K562 (cell line): ENCODE measurements at regions not wholly inside any gene's neighbourhood (a gene's known extent, or its start where the extent isn't known, plus 50 kb on each side); places are given as distances from the start of the nearest gene placed in this dataset.

ENCODE experiments used
- ATAC-seq: fragments of 200-7000 bp; cut with Tn5 transposase; 3 replicates; pipeline ENCODE4 v1.9.1; 2020; ENCODE audit warnings: moderate library complexity
- BruUV-seq: library from RNA; stranded (reverse); fragments of 400-500 nt; replicated peaks from 2 replicates; lab custom pipeline; 2021; lab: Mats Ljungman, UMichigan
- CTCF ChIA-PET: fragments of 300-600 bp; formaldehyde crosslinking; extraction: SDS; loops from one replicate; lab custom pipeline; 2021; ENCODE audit warnings: low intra/inter-chr PET ratio; lab: Yijun Ruan, JAX
- POLR2A ChIA-PET: fragments of 300-600, 350-650 bp; sonication (Branson Sonifier 250); formaldehyde crosslinking; extraction: SDS; loops from one replicate; lab custom pipeline; 2021; ENCODE audit warnings: antibody characterized with exemption, inconsistent platforms; lab: Yijun Ruan, JAX
- DNase-seq, 4 experiments: peaks; one replicate each; pipeline versions ENCODE4 v3.0.0 to v3.0.0-alpha.2; 2011 to 2018; ENCODE audit warnings: low spot score in 3 of 4, mixed read lengths in 3 of 4; ENCODE audit errors: extremely low read depth in 1 of 4
- FAIRE-seq: peaks from 2 replicates; lab custom pipeline; 2011; peaks lifted over from hg19 to GRCh38; lab: Jason Lieb, UNC
- H2AFZ ChIP-seq: 2 replicates; pipeline ENCODE4 v1.6.0; 2011; ENCODE audit warnings: low read depth, low read length, control low read depth, inconsistent platforms
- H3K27ac ChIP-seq: fragments of 200-600 bp; 3 replicates; pipeline ENCODE4 v1.8.0; 2011; ENCODE audit warnings: low read depth, mild to moderate bottlenecking, control low read depth, inconsistent platforms, low read length, moderate library complexity, mixed read lengths; ENCODE audit errors: extremely low read depth
- H3K27me3 ChIP-seq, 2 experiments: fragments of 300-600 bp in 1 of 2; 2 replicates in 1 of 2; 3 replicates in 1 of 2; pipeline versions ENCODE4 v1.6.0 to v1.8.0; 2011; ENCODE audit warnings: inconsistent platforms in 2 of 2, low read length in 2 of 2, mild to moderate bottlenecking in 1 of 2, mixed read lengths in 1 of 2, moderate library complexity in 1 of 2; ENCODE audit not compliant: control insufficient read depth in 2 of 2, insufficient read depth in 2 of 2
- H3K36me3 ChIP-seq: fragments of 300-600 bp; 3 replicates; pipeline ENCODE4 v1.8.0; 2011; ENCODE audit warnings: mild to moderate bottlenecking, low read length, inconsistent platforms; ENCODE audit not compliant: control insufficient read depth, insufficient read depth
- H3K4me1 ChIP-seq, 2 experiments: fragments of 200-600 bp in 1 of 2; replicated peaks in 1 of 2; 2 replicates in 1 of 2; 3 replicates in 1 of 2; pipeline versions ENCODE4 v1.5.1 to v1.8.0; 2011; ENCODE audit warnings: inconsistent platforms in 2 of 2, low read length in 2 of 2, mild to moderate bottlenecking in 1 of 2, mixed read lengths in 1 of 2, moderate library complexity in 1 of 2; ENCODE audit not compliant: control insufficient read depth in 2 of 2, insufficient read depth in 2 of 2
- H3K4me2 ChIP-seq: 2 replicates; pipeline ENCODE4 v1.6.1; 2011; ENCODE audit warnings: low read length, control low read depth, inconsistent platforms, mixed read lengths; ENCODE audit not compliant: insufficient read depth
- H3K4me3 ChIP-seq: fragments of 200-600 bp; sonication (generic), shearing (Covaris generic); 2 replicates; pipeline ENCODE4 v1.5.1; 2016; ENCODE audit warnings: control low read depth, inconsistent platforms
- H3K79me2 ChIP-seq: fragments of 200-600 bp; 3 replicates; pipeline ENCODE4 v1.8.0; 2011; ENCODE audit warnings: low read length, inconsistent platforms; ENCODE audit not compliant: control insufficient read depth, insufficient read depth
- H3K9ac ChIP-seq, 2 experiments: 2 replicates each; pipeline versions ENCODE4 v1.6.0 to v1.6.1; 2011; ENCODE audit warnings: low read depth in 2 of 2, low read length in 2 of 2, control low read depth in 1 of 2, inconsistent platforms in 1 of 2, mild to moderate bottlenecking in 1 of 2, mixed read lengths in 1 of 2; ENCODE audit not compliant: insufficient read depth in 1 of 2
- H3K9me1 ChIP-seq: one replicate; pipeline ENCODE4 v1.6.0; 2011; ENCODE audit warnings: inconsistent platforms, mild to moderate bottlenecking, low read length, moderate library complexity; ENCODE audit not compliant: control insufficient read depth, insufficient read depth
- H3K9me3 ChIP-seq: replicated peaks from 2 replicates; pipeline ENCODE4 v1.5.1; 2011; ENCODE audit warnings: low read depth, low read length, inconsistent platforms; ENCODE audit not compliant: control insufficient read depth, insufficient read depth
- H4K20me1 ChIP-seq: replicated peaks from 2 replicates; pipeline ENCODE4 v1.6.1; 2011; ENCODE audit warnings: low read length, inconsistent platforms, mixed read lengths; ENCODE audit not compliant: control insufficient read depth, insufficient read depth
- DNMT1 ChIP-seq: fragments of 450-650 bp; IDR thresholded peaks from 2 replicates; pipeline ENCODE4 v1.6.1; 2016; ENCODE audit warnings: antibody characterized with exemption, mild to moderate bottlenecking
- KDM5B ChIP-seq: fragments of 200-600 bp; sonication (generic); IDR thresholded peaks from 2 replicates; pipeline ENCODE4 v1.6.1; 2012; ENCODE audit warnings: low read depth, mild to moderate bottlenecking, moderate library complexity, low read length, control low read depth, inconsistent platforms; ENCODE audit not compliant: insufficient replicate concordance
- MTA1 ChIP-seq: fragments of 450-650 bp; IDR thresholded peaks from 2 replicates; pipeline ENCODE4 v1.6.1; 2017; ENCODE audit warnings: borderline replicate concordance
- REST ChIP-seq, 2 experiments: fragments of 450-650 bp; formaldehyde crosslinking in 1 of 2; IDR thresholded peaks; 2 replicates each; pipeline versions ENCODE4 v1.4.0 to v1.6.1; 2014 to 2020; ENCODE audit warnings: mild to moderate bottlenecking in 2 of 2, borderline replicate concordance in 1 of 2, low read depth in 1 of 2
- SMARCB1 ChIP-seq: IDR thresholded peaks from 2 replicates; pipeline ENCODE4 v1.6.1; 2011; ENCODE audit warnings: improper control_type of control experiment, low read depth; ENCODE audit not compliant: insufficient read length
- ZKSCAN1 ChIP-seq: fragments of 150-350 bp; IDR thresholded peaks from 2 replicates; pipeline ENCODE4 v1.6.1; 2016; ENCODE audit warnings: low read depth, low read length
- ZNF316 ChIP-seq: fragments of 450-650 bp; IDR thresholded peaks from 2 replicates; pipeline ENCODE4 v1.6.1; 2016
- WGBS: fragments of 100-300 bp; shearing (Covaris generic); methylation state at CpG from one replicate; pipeline ENCODE4 v1.1.6; 2016; ENCODE audit warnings: low coverage, mixed read lengths; ENCODE audit not compliant: insufficient coverage; ENCODE audit errors: missing lambda C conversion rate; 5-methylcytosine and 5-hydroxymethylcytosine counted together
- in situ Hi-C: fragments of 300-500 bp; cut with MboI; formaldehyde crosslinking; loops from 4 replicates; pipeline ENCODE4 v1.15.0; 2018; ENCODE audit warnings: inconsistent platforms, mixed read lengths
- intact Hi-C: fragments of 100-400 bp; cut with micrococcal nuclease; formaldehyde crosslinking; loops from 2 replicates; pipeline ENCODE4 v1.14.2; 2022

DNA sequence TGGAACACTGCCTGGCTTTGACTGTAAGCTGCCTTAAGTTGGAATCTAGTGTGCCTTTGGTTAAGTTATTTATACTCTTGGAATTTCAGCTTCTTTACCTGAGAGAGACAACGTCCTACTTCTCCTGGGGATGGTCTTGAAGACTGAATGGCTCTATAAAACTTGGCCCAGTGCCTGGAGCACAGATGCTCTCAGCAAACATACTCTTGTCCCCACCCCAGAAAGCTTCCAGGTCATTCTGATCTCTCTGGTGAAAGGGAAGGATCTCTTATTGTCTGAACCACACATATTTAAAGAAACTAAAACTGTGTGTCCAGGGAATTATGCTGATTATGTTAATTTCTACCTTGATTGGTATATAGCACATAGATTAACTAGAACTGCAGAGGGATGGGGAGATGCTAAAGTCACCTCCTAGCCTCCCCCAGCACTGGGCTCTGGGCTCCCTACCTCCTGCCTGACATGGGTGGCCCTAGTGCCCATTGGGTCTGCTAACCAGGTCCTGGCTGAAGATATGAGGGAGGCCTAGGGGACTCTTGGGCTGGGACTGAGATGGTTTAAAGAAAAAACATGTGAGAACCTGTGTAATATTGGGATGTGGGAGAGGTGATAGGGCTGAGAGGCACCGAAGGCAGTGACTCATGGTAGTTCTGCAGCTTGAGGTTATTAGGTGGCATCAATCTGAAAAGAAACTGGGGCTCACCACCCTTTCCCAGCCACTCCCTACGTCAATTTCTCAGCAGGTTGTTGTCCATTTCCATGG lies 171.0 kb downstream of the RPLP1 start:
- Histone ChIP-seq H3K79me2 (no peaks in the 10 kb centered on the region), H3K27ac (no peak overlapping the region), H2AFZ (no peak overlapping the region), H3K27me3 (peaks cover 0 to 5% of the 10 kb centered on the region in 2 experiments; a peak in 1 of 5 replicates), H3K4me1 (no peaks in the 10 kb centered on the region), H4K20me1 (no peaks in the 10 kb centered on the region), H3K9me3 (no peaks in the 10 kb centered on the region), H3K4me2 (no peak overlapping the region), H3K9me1 (no peaks in the 10 kb centered on the region), H3K9ac (no peak overlapping the region), H3K36me3 (no peaks in the 10 kb centered on the region), H3K4me3 (no peak overlapping the region)
- FAIRE-seq (no peak), DNase-seq (no peak), ATAC-seq (no peak)
- intact Hi-C loops (no loop called here), in situ Hi-C loops (no loop called here)
- BruUV-seq = no TSS peak
- ChIA-PET POLR2A (interaction anchor here (0.6 to 0.8 kb wide), 2 partner anchors 139 to 572 kb away, joined by 3 read pairs; no protein-coding TSS in a partner anchor), CTCF (no interaction called here)
- WGBS = 1% methylated on average over 3 of the region's 3 CpGs
- TF ChIP-seq ZNF316 = peak; percentile 65
- no peak for TF ChIP-seq ZKSCAN1

DNA sequence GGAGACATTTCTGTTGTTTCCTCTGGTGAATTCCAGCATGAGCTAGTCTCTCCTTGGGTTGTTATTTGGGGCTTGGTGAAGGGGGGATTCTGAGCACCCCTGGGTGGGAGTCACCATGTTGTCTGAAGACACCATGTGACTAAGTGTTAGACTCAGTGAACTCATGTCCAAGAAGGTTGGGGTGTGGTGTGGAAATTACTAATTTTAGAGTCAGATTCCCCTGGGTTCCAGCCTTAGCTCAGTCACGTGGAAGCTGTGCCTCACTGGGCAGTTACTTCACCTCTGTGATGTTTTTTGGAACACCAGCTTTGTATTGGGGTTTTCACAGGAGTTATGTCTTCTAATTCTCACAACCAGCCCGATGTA lies 171.5 kb downstream of the RPLP1 start:
- no peak overlapping the region for H3K4me3 ChIP-seq
- H3K4me2 ChIP-seq = no peak overlapping the region
- ATAC-seq (no peak), FAIRE-seq (no peak), DNase-seq (no peak)
- in situ Hi-C loops (no loop called here), intact Hi-C loops (no loop called here)
- ChIA-PET POLR2A (interaction anchor here (0.6 to 0.8 kb wide), 2 partner anchors 140 to 572 kb away, joined by 3 read pairs; no protein-coding TSS in a partner anchor), CTCF (no interaction called here)
- WGBS = 0% methylated on average over 2 of the region's 2 CpGs
- H3K4me1 ChIP-seq = no peaks in the 10 kb centered on the region
- H3K9ac ChIP-seq = no peak overlapping the region
- H4K20me1 ChIP-seq = no peaks in the 10 kb centered on the region
- no peaks in the 10 kb centered on the region for H3K9me1 ChIP-seq
- no peak overlapping the region for H2AFZ ChIP-seq
- H3K9me3 ChIP-seq = no peaks in the 10 kb centered on the region
- no peak overlapping the region for H3K27ac ChIP-seq
- no peaks in the 10 kb centered on the region for H3K36me3 ChIP-seq
- no peaks in the 10 kb centered on the region for H3K79me2 ChIP-seq
- BruUV-seq = no TSS peak
- peaks cover 0 to 5% of the 10 kb centered on the region in 2 experiments; a peak in 1 of 5 replicates for H3K27me3 ChIP-seq
- TF ChIP-seq MTA1 (no peak), DNMT1 (no peak), SMARCB1 (no peak), KDM5B (no peak), REST (IDR thresholded peaks at IDR 0.05; ENCODE audit: borderline replicate concordance) (no peak), REST (CRISPR knock-in tag; IDR thresholded peaks at IDR 0.05; ENCODE audit: low read depth) (no peak)
